Uterus (tissue), 2 donors: ENCODE measurements at regions not wholly inside any gene's neighbourhood (a gene's known extent, or its start where the extent isn't known, plus 50 kb on each side); places are given as distances from the start of the nearest gene placed in this dataset.

Experiments used
- POLR2A ChIP-seq, 2 donors: fragments of 450-650 bp; IDR thresholded peaks; one replicate each; pipeline ENCODE4 v1.6.1; 2016; ENCODE audit warnings: antibody characterized with exemption in 2 of 2, mild to moderate bottlenecking in 1 of 2, moderate library complexity in 1 of 2
- TF ChIP-seq, protein P1 (sequence below), 4 experiments: fragments of 200-600 bp in 2 of 4; fragments of 450-650 bp in 2 of 4; sonication (generic) in 2 of 4; IDR thresholded peaks; one replicate each; pipeline ENCODE4 v1.5.1; 2016 to 2019; ENCODE audit warnings: antibody characterized with exemption in 4 of 4, mild to moderate bottlenecking in 2 of 4, moderate library complexity in 1 of 4

DNA sequence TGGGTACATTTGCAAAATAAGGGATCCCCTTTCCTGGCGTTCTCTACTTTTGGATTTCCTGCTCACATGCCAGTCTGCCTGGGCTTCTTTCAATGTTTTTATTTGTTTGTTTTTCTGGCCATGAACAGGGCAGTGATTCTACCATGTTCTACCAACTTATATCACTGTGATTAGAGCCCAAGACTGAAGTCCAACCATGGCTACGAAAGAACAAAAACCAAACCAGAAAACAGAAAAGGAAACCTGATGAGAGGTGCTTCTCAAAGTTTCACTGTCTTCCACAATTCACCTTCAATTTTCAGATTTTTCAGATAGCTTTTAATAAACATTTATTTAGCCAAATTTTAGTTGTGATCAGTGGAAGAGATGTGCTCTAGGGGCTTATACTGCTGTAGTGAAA is 187.6 kb upstream of the TACR3 start:
- TF ChIP-seq, protein P1, sequence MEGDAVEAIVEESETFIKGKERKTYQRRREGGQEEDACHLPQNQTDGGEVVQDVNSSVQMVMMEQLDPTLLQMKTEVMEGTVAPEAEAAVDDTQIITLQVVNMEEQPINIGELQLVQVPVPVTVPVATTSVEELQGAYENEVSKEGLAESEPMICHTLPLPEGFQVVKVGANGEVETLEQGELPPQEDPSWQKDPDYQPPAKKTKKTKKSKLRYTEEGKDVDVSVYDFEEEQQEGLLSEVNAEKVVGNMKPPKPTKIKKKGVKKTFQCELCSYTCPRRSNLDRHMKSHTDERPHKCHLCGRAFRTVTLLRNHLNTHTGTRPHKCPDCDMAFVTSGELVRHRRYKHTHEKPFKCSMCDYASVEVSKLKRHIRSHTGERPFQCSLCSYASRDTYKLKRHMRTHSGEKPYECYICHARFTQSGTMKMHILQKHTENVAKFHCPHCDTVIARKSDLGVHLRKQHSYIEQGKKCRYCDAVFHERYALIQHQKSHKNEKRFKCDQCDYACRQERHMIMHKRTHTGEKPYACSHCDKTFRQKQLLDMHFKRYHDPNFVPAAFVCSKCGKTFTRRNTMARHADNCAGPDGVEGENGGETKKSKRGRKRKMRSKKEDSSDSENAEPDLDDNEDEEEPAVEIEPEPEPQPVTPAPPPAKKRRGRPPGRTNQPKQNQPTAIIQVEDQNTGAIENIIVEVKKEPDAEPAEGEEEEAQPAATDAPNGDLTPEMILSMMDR (IDR thresholded peaks at IDR 0.05) = no peak
- TF ChIP-seq POLR2A (IDR thresholded peaks at IDR 0.05) = no peak
